NCI-H2107 treated with DMSO at 0.1 percent for 48 hours (cell line): ENCODE measurements at regions not wholly inside any gene's neighbourhood (a gene's known extent, or its start where the extent isn't known, plus 50 kb on each side); places are given as distances from the start of the nearest gene placed in this dataset.

Experiments used
- DNase-seq: peaks from one replicate; lab custom pipeline; 2025; ENCODE audit not compliant: unreplicated experiment; lab: John Stamatoyannopoulos, UW

DNA sequence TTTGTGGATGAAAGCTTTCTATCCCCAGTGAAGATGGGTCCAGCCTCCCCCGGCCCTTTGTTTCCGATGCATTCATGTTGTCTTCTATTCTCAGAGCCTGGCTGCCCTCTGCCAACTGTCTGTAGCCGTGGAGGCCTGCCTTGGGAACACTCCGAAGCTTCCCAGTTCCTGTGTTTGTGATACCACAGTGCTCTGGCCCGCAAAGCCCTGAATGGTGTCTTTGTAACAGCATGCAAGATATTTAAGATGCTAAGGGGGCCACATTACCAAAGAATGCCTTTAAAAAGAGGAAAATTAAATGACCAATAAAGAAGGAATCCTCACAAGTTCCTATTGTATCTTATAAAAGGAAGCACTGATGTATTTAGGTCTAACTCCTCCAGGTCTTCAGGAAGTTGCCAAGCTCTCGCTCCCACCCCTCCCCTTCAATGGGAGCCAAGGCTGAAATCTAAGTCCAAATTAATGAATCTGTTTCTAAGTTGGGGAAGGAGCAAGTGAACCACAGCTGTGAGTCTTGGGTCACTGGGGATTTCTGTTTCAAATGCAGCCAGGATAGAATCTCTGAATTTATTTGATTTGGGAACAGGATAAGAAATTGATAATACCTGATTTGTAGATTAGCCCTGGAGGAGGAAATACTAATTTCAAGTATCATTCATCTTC is 596.1 kb downstream of the QKI start:
- DNase-seq: no peak

DNA sequence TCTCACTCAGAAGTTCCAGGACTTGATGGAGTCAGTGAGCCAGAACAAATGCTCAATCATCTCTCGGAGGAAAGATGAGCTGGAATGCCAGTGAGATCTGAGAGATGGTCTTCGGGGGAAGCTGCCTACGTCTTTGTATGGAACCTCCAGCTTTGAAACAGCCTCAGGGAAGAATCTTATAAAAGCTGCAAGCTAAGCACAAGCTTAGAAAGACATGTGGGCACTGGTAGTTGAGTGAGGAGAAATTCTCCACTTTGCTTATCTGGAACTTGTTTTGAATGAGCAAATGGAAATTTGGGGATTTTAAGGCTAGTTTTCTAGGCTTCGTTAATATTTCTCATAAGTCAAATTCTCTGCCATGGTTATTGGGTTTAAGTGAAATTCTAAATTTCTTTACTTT is 594.4 kb downstream of the QKI start:
- no peak for DNase-seq

DNA sequence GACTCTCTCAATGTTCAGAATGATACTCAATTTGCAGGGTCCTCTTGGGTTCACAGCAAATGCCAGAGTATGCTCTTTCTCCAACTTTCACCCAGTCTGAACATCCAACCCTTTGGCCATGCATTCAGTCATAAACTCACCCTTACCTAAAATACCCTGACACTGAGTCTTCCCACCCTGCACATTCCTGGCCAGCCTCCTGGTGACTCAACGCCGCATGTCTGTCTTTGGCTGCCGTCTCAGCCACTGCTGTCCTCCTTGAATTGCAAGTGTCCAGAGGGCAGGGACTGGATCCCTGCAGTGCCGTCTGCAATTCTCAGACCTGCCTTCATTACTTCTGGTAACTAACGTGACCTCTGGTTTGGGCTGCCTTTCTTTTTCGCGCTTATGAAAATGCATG is 593.4 kb downstream of the QKI start:
- no peak for DNase-seq

DNA sequence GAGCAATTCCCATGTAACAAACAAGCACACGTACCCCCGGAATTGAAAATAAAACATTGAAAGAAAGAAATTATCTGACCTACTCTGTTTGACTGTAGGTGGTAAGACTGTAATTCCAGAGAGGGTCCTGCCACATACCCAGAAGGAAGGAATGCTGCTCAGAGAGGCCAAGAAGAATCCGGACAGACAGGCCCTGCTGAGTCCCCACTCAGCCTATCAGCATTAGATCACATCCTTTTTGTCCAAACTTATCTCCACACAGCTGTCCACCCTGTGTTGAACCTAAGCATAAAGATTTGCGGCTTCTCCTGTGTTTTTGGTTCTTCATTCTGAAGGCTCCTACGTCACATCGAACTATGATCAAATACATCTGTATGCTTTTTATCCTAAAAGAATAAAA is 591.9 kb downstream of the QKI start:
- DNase-seq: no peak

DNA sequence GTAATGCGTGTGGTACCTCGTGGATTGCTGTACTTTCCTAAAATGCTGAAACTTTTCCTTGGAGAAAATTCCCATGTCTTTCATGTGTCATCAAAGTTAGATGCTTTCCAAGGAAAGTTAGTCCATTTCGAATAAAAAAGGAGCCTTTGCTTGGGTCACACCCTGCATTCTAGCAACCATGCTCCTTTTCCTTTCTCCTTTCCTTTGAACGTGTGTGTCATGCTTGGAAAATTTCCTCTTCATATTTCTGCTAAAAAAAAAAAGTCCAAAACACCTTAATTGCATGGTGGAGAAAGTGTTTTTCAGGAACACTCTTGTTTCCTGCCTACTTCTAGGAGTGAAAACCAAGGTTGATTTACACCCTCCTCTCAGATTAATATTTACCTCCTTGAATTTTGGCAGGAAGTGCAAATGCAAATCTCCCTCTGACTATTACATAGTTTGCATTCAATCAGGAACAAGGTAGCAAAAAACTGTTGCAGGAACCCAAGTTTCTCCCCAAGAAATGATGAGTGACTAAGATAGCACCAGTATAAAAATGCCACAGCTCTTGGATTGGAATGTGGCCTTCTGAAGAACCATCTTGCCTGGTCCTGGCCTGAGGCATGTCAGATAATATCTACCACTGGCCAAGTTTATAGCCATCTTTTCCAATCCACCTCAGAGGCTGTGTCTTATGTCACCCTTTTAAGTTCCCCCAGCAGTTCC is 590.6 kb downstream of the QKI start:
- no peak for DNase-seq

DNA sequence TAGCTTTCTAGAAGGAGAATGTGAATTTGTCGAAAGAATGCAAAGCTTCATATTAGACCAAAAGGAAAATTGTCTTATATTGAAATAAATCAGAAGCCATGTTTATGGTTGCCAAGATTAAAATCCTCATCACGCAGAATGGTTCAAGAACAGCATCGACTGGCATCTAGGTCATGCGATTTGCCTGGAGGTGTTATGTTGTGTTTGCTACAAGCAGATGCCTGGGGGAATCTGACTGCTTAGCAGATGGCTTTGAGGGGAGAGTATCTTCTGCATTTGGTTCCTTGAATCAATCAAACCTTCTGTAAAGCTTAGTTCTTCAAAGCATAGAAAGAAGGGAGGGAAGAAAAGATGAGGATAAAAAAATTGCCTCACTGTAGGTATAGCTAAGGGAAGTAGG is 585.8 kb downstream of the QKI start:
- no peak for DNase-seq

DNA sequence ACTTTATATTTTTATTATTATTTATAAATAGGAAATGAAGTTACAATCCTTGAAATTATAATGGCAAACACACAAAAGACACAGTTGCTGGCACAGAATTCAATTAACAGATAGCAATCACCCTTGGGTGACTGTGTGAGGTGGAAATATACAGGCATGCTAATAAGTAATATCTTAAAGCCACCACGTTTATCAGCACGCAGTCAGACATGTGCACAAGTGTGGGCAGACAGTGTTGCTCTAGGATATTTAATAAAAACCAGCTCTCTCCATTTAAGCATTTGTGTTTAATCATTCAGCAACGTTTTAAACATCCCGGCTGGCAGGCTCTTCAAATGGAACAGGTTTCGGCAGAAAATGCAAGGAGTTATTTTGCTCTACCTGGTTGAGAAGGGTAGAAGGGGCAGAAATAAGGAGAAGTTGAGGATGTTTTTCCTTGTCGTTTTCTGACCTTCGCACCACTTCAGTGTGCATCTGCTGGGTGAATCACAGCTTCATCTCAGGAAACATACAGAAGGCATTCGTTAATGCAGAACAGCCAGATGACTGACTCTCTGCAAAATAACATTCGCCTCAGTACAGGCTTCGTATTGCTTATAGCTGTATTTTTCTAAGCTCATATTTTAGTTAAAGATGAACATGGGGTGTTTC is 585.1 kb downstream of the QKI start:
- no peak for DNase-seq

DNA sequence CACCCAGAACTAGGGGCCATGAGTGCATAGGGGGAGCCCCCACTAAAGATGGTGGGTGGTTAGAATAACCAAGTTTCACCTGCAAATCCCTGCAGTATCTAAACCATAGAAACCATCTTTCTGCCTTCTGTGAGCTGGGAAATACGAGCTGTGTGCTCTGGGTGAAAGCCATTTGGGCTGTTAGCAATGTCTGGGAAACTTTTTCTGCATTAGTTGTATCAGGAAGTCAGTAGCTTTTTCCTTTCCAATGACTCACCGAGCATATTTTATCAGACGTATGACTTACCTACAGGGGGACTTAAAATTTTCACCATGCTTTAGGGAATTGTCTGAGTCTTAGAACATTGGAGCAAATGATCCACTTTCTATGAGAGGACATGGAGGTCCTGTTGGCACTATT is 584.0 kb downstream of the QKI start:
- no peak for DNase-seq

DNA sequence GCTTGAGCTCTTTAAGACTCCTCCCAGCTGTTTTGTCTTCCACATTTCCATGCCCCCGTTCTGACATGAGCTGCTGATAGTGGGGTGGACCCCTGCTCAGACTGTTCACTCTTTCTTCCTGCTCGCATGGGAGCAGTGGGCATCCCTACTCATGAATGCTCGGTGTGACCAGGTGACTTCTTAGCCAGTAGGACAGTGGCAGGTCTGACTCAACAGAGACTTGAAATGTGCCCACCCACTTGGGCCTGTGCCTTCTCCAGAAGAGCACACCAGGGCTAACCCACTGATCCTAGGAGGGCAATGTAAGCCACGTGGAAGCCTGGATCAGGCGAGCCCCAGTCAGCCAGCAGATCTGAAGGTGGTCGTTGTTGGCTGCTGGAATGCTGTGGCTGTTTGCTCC is 582.0 kb downstream of the QKI start:
- no peak for DNase-seq

DNA sequence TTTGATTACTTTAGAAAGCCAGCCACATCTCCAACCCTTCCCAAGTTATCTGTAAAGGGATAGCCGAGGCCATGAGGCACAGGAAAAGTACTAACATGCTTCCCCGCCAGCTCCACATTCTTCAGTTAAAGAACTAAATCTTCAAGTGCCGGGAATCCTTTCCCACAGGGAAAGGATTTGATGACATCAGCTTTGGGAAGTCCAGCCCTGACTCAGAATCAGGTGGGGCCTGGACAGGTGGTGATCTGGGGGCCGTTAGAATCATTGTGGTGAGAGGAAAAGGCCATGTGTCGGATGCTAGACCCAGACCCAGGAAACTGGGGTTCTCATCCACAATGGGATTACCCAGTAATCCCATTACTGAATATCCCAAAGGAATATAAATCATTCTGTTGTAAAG is 580.0 kb downstream of the QKI start:
- no peak for DNase-seq

DNA sequence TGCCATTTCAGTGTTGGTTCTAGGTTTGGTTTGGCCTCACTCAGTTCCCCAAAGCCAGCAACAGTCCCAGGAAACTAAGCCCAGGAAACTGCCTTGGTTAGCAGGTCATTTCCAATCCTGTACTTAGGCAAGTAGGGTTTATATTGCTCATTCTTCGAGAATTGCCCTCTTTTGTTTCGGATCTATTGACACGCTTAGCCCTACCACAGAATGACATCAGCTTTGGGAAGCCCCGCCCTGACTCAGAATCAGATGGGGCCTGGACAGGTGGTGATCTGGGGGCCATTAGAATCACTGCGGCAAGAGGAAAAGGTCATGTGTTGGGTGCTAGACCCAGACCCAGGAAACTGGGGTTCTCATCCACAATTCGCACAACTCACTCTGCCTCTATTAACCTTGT is 578.2 kb downstream of the QKI start:
- DNase-seq: no peak

DNA sequence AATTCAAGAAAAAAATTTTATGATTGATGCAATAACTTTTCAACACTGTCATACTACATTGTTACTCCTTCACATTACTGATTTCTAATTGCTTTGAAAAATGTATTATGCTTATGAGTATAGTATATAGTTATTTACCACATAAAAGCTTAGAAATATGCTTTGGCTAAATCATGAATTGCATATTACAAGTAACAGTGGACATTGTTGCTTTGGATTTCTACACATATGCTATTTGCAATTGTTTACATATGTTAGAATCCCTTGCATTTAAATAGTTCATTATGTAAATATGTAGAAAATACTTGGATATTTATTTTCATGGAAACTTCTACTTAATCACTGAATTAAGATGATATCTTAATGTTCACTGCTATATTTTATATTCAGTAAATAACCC is 577.5 kb downstream of the QKI start:
- no peak for DNase-seq

DNA sequence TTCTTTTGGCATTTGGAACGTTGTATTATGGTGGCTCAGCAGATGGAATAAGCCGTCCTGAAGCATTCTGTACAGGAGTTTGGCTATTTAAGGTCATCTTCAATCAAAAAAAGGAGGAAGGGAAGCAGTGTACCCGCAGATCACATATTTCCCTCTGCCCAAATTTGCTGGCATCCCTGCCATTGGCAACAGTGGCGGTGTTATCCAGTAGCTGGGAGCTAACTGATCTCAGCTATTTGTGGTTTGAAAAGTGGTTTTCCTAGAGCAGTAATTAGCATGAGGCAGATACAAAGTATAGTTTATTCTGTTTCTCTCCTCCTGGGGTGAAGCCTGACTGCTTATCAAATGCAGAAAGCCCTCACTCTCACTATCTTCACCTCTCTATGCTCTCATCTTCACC is 576.8 kb downstream of the QKI start:
- peak; percentile 22 for DNase-seq

DNA sequence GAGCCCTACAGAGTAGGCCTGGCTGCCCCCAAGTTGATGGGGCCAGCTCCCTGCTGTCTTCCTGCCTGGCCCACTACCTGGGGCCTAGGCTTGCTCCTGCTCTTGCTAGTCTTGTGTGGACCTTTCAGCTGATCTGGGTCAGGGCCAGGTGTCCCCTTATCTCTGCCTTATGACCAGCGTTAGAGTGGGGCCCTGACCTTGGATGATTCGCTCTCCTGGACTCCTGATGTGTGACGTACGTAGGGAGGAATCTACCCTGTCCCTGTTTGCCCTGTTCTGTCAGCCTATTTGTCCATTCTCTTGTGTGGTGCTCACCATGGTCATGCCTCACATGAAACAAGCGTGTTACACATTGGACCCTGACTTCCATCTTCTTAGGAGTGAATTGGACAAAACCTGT is 571.8 kb downstream of the QKI start:
- no peak for DNase-seq

DNA sequence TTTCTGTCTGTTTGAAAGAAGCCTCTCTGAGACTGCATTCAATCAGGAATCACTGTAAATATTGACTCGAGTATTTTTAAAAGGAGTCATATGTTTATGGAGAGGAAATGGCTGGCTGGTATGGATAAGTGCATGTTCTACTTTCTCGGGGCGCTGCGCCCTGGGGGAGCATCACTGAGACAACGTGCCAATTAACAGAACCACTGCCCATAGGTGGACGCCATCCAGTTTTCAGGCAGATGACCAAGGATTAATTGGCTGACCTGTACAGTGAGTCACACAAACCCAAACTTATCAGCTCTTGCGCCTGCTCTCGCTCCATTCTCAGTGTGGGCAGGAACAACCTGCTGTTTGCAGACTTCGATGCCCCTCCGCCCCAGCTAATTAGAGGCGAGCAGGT is 571.2 kb downstream of the QKI start:
- DNase-seq: no peak

DNA sequence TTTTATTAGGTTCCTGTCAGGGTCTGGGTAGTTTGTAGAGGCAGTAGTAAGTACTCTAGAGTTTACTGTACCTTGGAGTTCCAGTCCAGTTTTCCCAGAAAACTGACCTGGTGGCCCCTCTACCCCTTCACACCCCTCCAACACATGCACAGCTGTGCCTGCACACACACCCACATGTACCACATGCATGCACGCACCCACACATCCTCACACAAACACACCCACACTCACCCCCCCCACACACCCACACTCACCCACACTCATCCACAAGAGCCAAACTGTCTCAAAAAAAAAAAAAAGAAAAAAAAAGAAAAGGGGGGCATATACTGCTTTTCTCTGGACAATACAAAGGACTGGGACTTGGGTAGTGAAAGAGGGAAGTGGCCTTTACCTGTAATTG is 570.5 kb downstream of the QKI start:
- no peak for DNase-seq

DNA sequence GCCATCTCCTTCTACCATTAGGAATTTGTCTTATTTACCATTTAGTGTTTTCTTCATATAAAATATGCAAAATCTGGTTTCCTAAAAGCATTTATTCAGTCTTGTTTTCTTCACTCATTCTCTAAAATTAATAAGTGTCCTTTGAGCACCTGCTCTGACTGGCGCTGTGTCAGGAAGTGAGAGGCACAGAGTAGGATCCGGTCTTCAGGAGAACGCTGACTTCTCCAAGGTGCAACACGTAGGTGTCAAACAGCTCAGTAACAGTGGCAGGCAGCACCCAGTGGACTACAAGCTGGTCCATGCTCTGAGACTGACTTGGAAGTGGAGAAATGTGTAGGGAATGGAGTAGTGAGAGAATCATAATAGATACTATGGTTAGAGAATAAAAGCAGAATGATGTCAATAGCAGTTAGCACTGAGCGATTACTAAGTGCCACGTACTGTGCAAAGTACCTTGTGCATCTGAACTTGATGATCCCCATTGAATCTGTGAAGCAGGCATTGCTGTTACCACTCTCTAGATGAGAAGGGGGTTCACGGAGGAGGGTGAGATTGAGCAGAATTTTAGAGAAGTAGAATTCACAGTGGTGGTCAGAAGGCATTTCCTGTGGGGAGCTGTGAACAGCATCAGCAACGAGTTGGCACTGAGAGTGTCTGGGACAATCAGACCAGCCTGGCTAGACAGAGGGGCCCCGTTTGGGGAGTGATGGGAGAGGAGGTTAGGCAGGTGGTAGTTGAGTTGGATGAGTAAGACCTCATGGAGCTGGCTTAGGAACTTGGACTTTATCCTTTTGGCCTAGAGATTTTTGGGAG is 569.8 kb downstream of the QKI start:
- DNase-seq: no peak

DNA sequence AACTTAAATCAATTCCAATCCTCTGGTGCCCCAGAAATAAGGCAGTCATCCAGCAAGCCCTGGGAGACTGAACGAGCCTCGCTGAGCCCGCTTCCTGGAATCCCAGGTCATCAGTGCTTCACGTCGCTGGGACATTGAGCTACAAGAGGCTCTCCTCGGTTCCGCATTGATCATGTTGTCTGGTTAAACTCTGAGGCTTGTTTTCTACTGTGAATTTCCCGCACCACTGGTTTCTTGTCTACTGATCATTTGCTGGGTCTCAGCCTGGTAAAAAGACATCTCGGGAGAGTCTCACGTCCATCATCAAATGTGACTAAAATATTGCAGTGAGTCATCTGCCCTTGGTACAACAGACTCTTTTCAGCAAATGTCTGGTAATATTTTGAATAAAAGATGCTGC is 569.2 kb downstream of the QKI start:
- no peak for DNase-seq

DNA sequence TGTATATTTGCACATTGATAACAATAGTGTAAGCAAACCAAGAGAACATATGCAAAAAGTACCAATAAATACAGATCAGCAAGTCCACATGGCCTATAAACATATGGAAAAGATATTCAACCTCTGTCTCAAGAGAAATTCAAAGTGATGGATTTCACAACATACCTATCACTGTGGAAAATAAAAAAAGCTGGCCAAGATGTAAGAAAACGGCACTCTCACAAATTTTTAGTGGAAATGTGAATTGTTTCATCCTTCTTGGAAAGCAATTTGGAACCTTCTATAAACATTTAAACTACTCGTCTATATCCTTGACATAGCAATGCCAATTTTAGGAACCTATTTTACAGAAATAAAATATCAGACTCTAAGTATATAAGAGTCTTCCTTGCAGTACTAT is 559.8 kb downstream of the QKI start:
- DNase-seq: no peak

DNA sequence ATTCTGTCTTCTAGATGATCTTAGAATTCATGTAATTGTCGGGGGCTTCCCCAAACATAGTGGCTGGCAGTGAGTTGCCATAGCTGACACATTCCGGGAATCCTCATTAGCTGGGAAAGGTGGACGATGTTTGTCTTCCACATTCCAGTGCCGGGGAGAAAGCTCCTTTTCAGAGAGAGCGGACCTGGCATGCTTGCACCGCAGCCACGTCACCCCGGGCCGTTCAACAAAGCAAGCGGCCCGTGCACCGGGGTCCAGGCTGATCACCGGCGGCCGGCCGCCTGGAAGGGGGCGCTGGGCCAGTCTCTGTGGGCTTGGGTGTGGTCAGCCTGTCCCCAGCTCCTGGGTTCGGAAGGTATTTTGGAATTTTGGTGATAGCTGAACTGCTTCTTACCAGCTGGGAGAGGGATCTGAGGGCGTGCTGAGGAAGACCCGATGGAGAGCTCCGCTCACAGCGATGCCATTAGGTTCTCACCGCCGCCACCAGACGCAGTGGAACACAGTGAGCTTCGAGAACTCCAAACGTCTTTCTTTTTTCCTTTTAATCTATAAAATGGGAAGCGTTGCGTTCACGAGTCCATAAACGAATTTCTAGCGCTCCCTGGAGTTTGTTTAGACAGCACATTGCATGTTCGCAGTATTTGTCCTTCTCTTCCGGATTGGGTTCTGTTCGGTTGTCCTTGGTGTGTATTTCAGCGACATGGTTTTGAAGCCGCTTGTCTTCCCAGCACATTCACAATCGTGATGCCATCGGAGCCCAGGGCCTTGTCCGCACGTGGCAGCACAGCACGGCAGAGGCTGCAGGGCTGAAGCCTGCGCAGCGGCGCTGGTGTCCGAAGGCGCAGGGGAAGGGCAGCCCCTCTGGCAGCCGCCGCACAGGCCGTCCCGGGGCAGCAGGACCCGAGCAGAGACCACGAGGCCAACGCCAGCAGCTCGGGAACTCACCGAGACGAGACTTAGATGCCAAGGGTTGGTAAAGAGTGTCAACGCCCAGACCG is 557.6 kb downstream of the QKI start:
- DNase-seq: no peak
